GM23338 (cell line): ENCODE measurements at regions not wholly inside any gene's neighbourhood (a gene's known extent, or its start where the extent isn't known, plus 50 kb on each side); places are given as distances from the start of the nearest gene placed in this dataset.

Source experiments
- ATAC-seq: fragments of 200-7000 bp; cut with Tn5 transposase; 3 replicates; pipeline ENCODE4 v1.9.1; 2020
- DNase-seq: peaks from one replicate; pipeline ENCODE4 v3.0.0-alpha.2; 2015; ENCODE audit warnings: low spot score
- H2AFZ ChIP-seq: fragments of 200-600 bp; sonication (generic); 2 replicates; pipeline ENCODE4 v1.8.0; 2016; ENCODE audit warnings: antibody characterized with exemption, mild to moderate bottlenecking, moderate library complexity
- H3F3A ChIP-seq: fragments of 200-600 bp; sonication (generic); replicated peaks from 2 replicates; pipeline ENCODE4 v1.8.0; 2017; ENCODE audit warnings: antibody characterized with exemption, mixed run types, low read depth
- H3K27ac ChIP-seq: fragments of 200-600 bp; sonication (generic); 2 replicates; pipeline ENCODE4 v1.6.1; 2016; ENCODE audit warnings: low read depth
- H3K27me3 ChIP-seq: fragments of 200-600 bp; sonication (generic); 2 replicates; pipeline ENCODE4 v1.8.0; 2016; ENCODE audit warnings: mild to moderate bottlenecking, mixed run types, moderate library complexity; ENCODE audit not compliant: insufficient read depth
- H3K36me3 ChIP-seq: fragments of 200-600 bp; sonication (generic); 2 replicates; pipeline ENCODE4 v1.8.0; 2016; ENCODE audit warnings: mild to moderate bottlenecking; ENCODE audit not compliant: insufficient read depth
- H3K4me1 ChIP-seq: fragments of 200-600 bp; sonication (generic); 2 replicates; pipeline ENCODE4 v1.8.0; 2016; ENCODE audit warnings: mild to moderate bottlenecking, moderate library complexity; ENCODE audit not compliant: insufficient read depth
- H3K4me2 ChIP-seq: fragments of 200-600 bp; sonication (generic); 2 replicates; pipeline ENCODE4 v1.7.1; 2017; ENCODE audit warnings: mixed run types
- H3K4me3 ChIP-seq: fragments of 200-600 bp; sonication (generic); 2 replicates; pipeline ENCODE4 v1.6.1; 2016; ENCODE audit warnings: mixed run types
- H3K79me2 ChIP-seq: fragments of 200-600 bp; sonication (generic); replicated peaks from 2 replicates; pipeline ENCODE4 v1.8.0; 2017; ENCODE audit warnings: mild to moderate bottlenecking; ENCODE audit not compliant: insufficient read depth
- H3K9me2 ChIP-seq: fragments of 200-600 bp; sonication (generic); 2 replicates; pipeline ENCODE4 v1.8.0; 2017; ENCODE audit not compliant: insufficient read depth
- H4K20me1 ChIP-seq: fragments of 200-600 bp; sonication (generic); replicated peaks from 2 replicates; pipeline ENCODE4 v1.8.0; 2017; ENCODE audit warnings: mild to moderate bottlenecking; ENCODE audit not compliant: insufficient read depth
- H3K27ac Mint-ChIP-seq: 2 replicates; pipeline ENCODE4 v1.8.0; 2020; ENCODE audit warnings: inconsistent platforms, mild to moderate bottlenecking, moderate library complexity, mixed read lengths
- H3K27me3 Mint-ChIP-seq: 3 replicates; pipeline ENCODE4 v1.8.0; 2022; ENCODE audit warnings: low read depth, mild to moderate bottlenecking, moderate library complexity, mixed read lengths, inconsistent platforms; ENCODE audit not compliant: insufficient read depth, poor library complexity
- H3K36me3 Mint-ChIP-seq: 3 replicates; pipeline ENCODE4 v1.8.0; 2021; ENCODE audit warnings: low read depth, mild to moderate bottlenecking, inconsistent platforms, moderate library complexity, mixed read lengths
- H3K4me1 Mint-ChIP-seq: 3 replicates; pipeline ENCODE4 v1.8.0; 2020; ENCODE audit warnings: mild to moderate bottlenecking, inconsistent platforms, mixed read lengths
- H3K4me3 Mint-ChIP-seq: 3 replicates; pipeline ENCODE4 v1.8.0; 2021; ENCODE audit warnings: moderate library complexity, mild to moderate bottlenecking, inconsistent platforms, mixed read lengths
- H3K9me3 Mint-ChIP-seq: 3 replicates; pipeline ENCODE4 v1.8.0; 2020; ENCODE audit warnings: moderate library complexity, mild to moderate bottlenecking, inconsistent platforms, mixed read lengths
- CREB1 ChIP-seq: fragments of 250-450 bp; sonication (Bioruptor Pico); IDR thresholded peaks from 2 replicates; pipeline ENCODE4 v1.5.0; 2020; ENCODE audit warnings: low read depth, mild to moderate bottlenecking, moderate library complexity
- CTCF ChIP-seq, 2 experiments: fragments of 200-600 bp in 1 of 2; sonication (generic) in 1 of 2; conservative IDR thresholded peaks; 2 replicates each; pipeline versions ENCODE4 v1.5.1 to v1.6.1; 2016 to 2017; ENCODE audit warnings: antibody characterized with exemption in 2 of 2, low read depth in 2 of 2, mild to moderate bottlenecking in 2 of 2, moderate library complexity in 1 of 2
- EZH2 ChIP-seq: fragments of 200-600 bp; sonication (generic); IDR thresholded peaks from one replicate; pipeline ENCODE4 v1.8.0; 2017; ENCODE audit warnings: antibody characterized with exemption, mild to moderate bottlenecking, low read depth; ENCODE audit not compliant: unreplicated experiment
- EZH2phosphoT487 ChIP-seq: fragments of 200-600 bp; sonication (generic); IDR thresholded peaks from one replicate; pipeline ENCODE4 v1.8.1; 2018; ENCODE audit warnings: antibody characterized with exemption; ENCODE audit not compliant: unreplicated experiment
- JUNB ChIP-seq: IDR thresholded peaks from one replicate; pipeline ENCODE4 v1.6.1; 2016; ENCODE audit warnings: antibody characterized with exemption; ENCODE audit not compliant: unreplicated experiment
- NANOG ChIP-seq: IDR thresholded peaks from 2 replicates; pipeline ENCODE4 v1.6.1; 2016; ENCODE audit warnings: antibody characterized with exemption, borderline replicate concordance
- POLR2AphosphoS5 ChIP-seq: IDR thresholded peaks from 2 replicates; pipeline ENCODE4 v1.6.1; 2016; ENCODE audit warnings: antibody characterized with exemption, low read depth
- REST ChIP-seq: IDR thresholded peaks from one replicate; pipeline ENCODE4 v1.6.1; 2018; ENCODE audit warnings: antibody characterized with exemption; ENCODE audit not compliant: unreplicated experiment
- STAT1 ChIP-seq: IDR thresholded peaks from one replicate; pipeline ENCODE4 v1.6.1; 2016; ENCODE audit warnings: antibody characterized with exemption; ENCODE audit not compliant: unreplicated experiment
- ZNF114 ChIP-seq: fragments of 250-450 bp; sonication (Bioruptor Pico); IDR thresholded peaks from 2 replicates; pipeline ENCODE4 v1.5.0; 2020; ENCODE audit warnings: mild to moderate bottlenecking, moderate library complexity
- ZNF331 ChIP-seq: fragments of 250-450 bp; sonication (Bioruptor Pico); IDR thresholded peaks from 2 replicates; pipeline ENCODE4 v1.5.0; 2020; ENCODE audit warnings: low read depth, mild to moderate bottlenecking, moderate library complexity
- ZNF462 ChIP-seq: fragments of 250-450 bp; sonication (Bioruptor Pico); IDR thresholded peaks from 2 replicates; pipeline ENCODE4 v1.5.0; 2020; ENCODE audit warnings: mild to moderate bottlenecking, moderate library complexity
- TF ChIP-seq, protein P1 (sequence below): IDR thresholded peaks from 2 replicates; pipeline ENCODE4 v1.6.1; 2016; ENCODE audit warnings: antibody characterized with exemption

- Mint-ChIP-seq H3K27me3 (peaks cover 5% of the 10 kb centered on the region), H3K4me3 (no peak overlapping the region), H3K36me3 (no peaks in the 10 kb centered on the region; the same call in 2 of the 3 replicates), H3K9me3 (no peaks in the 10 kb centered on the region), H3K4me1 (peaks cover 11% of the 10 kb centered on the region), H3K27ac (no peak overlapping the region)
- Histone ChIP-seq H3K4me3 (no peak overlapping the region), H3K4me2 (no peak overlapping the region), H3K9me2 (no peaks in the 10 kb centered on the region), H3K27ac (no peak overlapping the region), H3K79me2 (no peaks in the 10 kb centered on the region), H4K20me1 (no peaks in the 10 kb centered on the region), H3K4me1 (0 out of 2 replicates have a peak, but pooled peaks cover 2% of the 10 kb centered on the region), H3F3A (no peaks in the 10 kb centered on the region), H3K27me3 (no peaks in the 10 kb centered on the region), H3K36me3 (no peaks in the 10 kb centered on the region), H2AFZ (no peak overlapping the region)
- TF ChIP-seq CTCF (conservative IDR thresholded peaks at IDR 0.05; ENCODE audit: low read depth in 2 of 2) (no peak), POLR2AphosphoS5 (no peak), EZH2 (no peak), EZH2phosphoT487 (no peak), NANOG (no peak), ZNF331 (CRISPR knock-in tag) (no peak), JUNB (no peak), REST (no peak), ZNF462 (CRISPR knock-in tag) (no peak), STAT1 (no peak), ZNF114 (CRISPR knock-in tag) (no peak), CREB1 (CRISPR knock-in tag) (no peak)
- TF ChIP-seq, protein P1, sequence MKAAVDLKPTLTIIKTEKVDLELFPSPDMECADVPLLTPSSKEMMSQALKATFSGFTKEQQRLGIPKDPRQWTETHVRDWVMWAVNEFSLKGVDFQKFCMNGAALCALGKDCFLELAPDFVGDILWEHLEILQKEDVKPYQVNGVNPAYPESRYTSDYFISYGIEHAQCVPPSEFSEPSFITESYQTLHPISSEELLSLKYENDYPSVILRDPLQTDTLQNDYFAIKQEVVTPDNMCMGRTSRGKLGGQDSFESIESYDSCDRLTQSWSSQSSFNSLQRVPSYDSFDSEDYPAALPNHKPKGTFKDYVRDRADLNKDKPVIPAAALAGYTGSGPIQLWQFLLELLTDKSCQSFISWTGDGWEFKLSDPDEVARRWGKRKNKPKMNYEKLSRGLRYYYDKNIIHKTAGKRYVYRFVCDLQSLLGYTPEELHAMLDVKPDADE: no peak
- DNase-seq (no peak), ATAC-seq (no peak)
Observed at GRCh38 chr5:53427965-53428364, 52.5 kb upstream of the FST start.
